Heart left ventricle (tissue), 13 donors: ENCODE measurements at regions not wholly inside any gene's neighbourhood (a gene's known extent, or its start where the extent isn't known, plus 50 kb on each side); places are given as distances from the start of the nearest gene placed in this dataset.

Experiments used
- CTCF ChIP-seq, 12 donors: fragments of 200-600 bp; sonication (generic) in 4 of 12; IDR thresholded peaks; one replicate each; pipeline versions ENCODE4 v1.5.0 to v1.8.0; 2018 to 2022; ENCODE audit warnings: antibody characterized with exemption in 12 of 12, mild to moderate bottlenecking in 5 of 12
- POLR2A ChIP-seq, 2 donors: fragments of 450-650 bp; IDR thresholded peaks; one replicate each; pipeline ENCODE4 v1.6.1; 2017; ENCODE audit warnings: antibody characterized with exemption in 2 of 2, mild to moderate bottlenecking in 2 of 2, moderate library complexity in 2 of 2
- donor health status: ischemic (EF 13 %, LVEDD 7.1; RV severe dilation, severe dysfunction).
- donor health status: DM: no; HTN: yes; CAD: no.
- donor health status: DM: no; HTN: no; CAD: no.
- donor health status: ischemic (EF 25% LVEDD 6.9; RV normal size, moderate dysfunction).
- donor health status: ischemic (EF 25% LVEDD 5.7; RV mildly dilated, moderate dysfunction).
- donor health status: ischemic (EF 35%, LVEDD 5.7; RV mildly dilated, moderate dysfunction).
- donor health status: nonischemic (EF 11% LVEDD 7.7; RV severe dilation, severe dysfunction).
- donor health status: DM: yes; HTN: yes; CAD: no.
- donor health status: PGD.
- donor health status: ischemic (EF 29% LVEDD 5.4; RV normal size, mild dysfunction).
- donor health status: nonischemic (EF 23%, LVEDD 6.1; RV moderate dilation, normal function).

- TF ChIP-seq CTCF (IDR thresholded peaks at IDR 0.05) = no peak
- no peak for TF ChIP-seq POLR2A (IDR thresholded peaks at IDR 0.05)
These were observed 194.2 kb upstream of the GLRA1 start for GRCh38 chr5:152118676-152119470.
